ENCODE measurements at regions not wholly inside any gene's neighbourhood (a gene's known extent, or its start where the extent isn't known, plus 50 kb on each side); places are given as distances from the start of the nearest gene placed in this dataset.
"Not testable (repeated sequence)": the region's sequence is repeated elsewhere in the genome, so short reads cannot be mapped to it uniquely, and the experiment has no call there.

DNA sequence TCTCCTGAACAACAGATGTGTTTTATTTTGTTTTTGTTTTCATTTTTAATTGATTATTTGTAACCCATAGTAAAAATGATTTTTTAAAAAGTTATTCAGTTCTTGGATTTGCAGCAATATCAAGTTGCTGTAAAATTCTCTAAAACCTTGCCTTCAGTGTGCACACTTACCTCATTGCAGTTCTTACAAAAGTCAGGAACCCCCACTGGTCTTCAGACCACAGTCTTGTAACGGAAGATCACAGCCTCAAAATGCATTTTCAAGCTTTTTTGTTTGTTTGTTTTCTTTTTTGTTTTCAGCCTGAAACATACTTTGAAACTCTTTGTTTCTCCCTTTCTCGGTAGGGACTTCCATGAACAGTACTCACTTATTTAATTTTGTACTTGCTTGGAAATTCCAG lies 1012.8 kb upstream of the GYPC start:
- DNase-seq: no peak

GRCh38 chr2:125643585-125643984 lies 1012.4 kb upstream of the GYPC start:
- DNase-seq: no peak

- DNase-seq: no peak
These were observed 1011.7 kb upstream of the GYPC start for GRCh38 chr2:125644257-125644656.

- no peak for DNase-seq
These were observed 1003.7 kb upstream of the GYPC start for GRCh38 chr2:125652280-125652679.

GRCh38 chr2:125654226-125654625 lies 1001.7 kb upstream of the GYPC start:
- no peak for DNase-seq

- no peak for DNase-seq
These were observed 999.8 kb upstream of the GYPC start for GRCh38 chr2:125656190-125656589.

GRCh38 chr2:125658583-125658982 lies 997.4 kb upstream of the GYPC start:
- DNase-seq: no peak

DNA sequence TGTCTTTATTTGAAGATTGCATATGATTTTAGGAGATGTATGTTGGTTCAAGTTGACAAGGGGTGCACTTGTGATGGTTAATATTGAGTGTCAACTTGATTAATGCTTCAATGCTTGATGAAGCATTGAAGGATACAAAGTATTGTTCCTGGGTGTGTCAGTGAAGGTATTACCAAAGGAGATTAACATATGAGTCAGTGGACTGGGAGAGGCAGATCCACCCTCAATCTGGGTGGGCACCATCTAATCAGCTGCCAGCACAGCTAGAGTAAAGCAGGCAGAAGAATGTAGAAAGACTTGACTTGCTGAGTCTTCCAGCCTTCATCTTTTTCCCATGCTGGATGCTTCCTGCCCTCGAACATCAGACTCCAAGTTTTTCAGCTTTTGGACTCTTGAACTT lies 995.6 kb upstream of the GYPC start:
- not testable (repeated sequence) for DNase-seq

DNA sequence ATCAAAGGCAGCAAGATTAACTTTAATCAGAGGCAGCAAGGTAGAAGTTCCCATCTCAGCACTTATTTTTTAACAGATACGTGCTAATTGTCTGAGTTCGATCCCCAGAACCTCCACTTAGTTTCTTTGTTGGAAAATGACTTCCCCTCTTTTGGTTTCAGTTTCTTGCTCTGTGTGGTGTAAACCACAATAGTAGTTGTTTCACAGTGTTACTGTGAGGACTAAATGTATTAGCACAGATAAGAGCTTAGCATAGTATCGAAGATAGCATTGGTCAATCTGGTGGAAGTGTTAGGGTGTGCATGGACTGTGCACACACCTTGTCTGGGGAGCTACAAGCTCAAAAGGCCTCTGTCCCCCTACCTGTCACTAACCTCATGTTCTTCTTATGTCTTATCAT lies 988.3 kb upstream of the GYPC start:
- DNase-seq: no peak

DNA sequence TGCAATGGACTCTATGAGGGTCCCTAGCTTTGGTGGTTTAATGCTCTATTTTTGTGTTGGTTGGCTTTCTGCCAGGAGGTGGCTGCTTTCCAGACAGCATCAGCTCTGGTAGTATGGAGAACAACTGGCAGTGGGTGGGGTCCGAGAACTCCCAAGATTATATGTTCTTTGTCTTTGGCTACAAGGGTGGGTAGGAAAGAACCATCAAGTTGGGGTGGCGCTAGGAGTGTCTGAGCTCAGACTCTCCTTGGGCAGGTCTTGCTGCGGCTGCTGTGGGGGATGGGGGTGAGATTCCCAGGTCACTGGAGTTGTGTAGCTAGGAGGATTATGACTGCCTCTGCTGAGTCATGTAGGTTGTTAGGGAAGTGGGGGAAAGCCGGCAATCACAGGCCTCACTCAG lies 976.1 kb upstream of the GYPC start:
- DNase-seq: no peak

- no peak for DNase-seq
These were observed 975.1 kb upstream of the GYPC start for GRCh38 chr2:125680809-125681208.

DNA sequence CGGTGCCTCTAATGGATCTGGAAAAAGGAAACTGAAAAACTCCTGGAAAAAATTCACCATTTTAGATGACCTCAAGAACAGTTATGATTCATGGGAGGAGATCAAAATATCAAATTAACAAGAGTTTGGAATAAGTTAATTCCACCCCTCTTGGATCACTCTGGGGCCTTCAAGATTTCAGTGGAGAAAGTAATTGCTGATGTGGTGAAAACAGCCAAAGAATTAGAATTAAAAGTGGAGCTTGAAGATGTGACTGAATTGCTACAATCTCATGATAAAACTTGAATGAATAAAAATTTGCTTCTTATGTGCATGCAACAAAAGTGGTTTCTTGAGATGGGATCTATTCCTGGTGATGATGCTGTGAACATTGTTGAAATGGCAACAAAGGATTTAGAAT lies 974.4 kb upstream of the GYPC start:
- no peak for DNase-seq

GRCh38 chr2:125681976-125682805 lies 973.8 kb upstream of the GYPC start:
- DNase-seq: no peak

- DNase-seq: no peak
These were observed 971.7 kb upstream of the GYPC start for GRCh38 chr2:125684256-125684655.

GRCh38 chr2:125684932-125685331 lies 971.0 kb upstream of the GYPC start:
- no peak for DNase-seq

DNA sequence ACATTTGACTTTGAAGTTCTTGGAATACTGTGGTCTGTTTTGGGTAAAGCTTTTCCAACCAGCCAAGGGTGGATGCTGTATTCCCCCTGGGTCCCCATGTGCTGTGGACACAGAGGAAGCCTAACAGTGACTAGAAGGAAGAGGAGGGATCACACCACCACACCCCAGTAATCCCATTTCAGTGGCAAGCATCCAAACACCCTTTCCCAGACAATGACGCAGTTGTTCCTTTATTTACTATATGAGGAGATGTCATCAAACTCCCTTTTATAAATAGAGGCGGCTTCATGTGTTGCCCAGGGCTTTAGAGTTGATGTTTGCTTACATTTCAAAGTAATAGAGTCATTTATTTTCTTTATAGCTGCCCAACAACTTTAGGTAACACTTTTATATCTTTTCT lies 959.4 kb upstream of the GYPC start:
- no peak for DNase-seq

DNA sequence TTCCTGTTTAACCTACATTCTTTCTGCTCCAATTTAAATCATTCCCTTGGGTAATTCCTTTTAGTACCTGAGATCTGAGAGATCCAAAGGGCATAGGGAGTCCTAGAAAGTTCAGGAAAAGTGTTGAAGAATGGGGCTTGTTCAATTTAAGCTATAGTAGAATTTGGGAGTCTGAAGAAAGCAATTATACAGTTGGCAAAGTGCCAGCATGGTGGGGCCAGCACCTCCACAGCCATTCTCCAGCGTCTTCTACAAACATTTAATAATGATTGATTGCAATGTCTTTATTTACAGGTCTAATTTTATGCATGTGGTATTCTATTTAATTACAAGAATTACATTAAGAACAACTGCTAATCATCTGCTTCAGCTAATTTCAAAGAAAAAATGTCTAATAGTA lies 957.7 kb upstream of the GYPC start:
- DNase-seq: no peak

DNA sequence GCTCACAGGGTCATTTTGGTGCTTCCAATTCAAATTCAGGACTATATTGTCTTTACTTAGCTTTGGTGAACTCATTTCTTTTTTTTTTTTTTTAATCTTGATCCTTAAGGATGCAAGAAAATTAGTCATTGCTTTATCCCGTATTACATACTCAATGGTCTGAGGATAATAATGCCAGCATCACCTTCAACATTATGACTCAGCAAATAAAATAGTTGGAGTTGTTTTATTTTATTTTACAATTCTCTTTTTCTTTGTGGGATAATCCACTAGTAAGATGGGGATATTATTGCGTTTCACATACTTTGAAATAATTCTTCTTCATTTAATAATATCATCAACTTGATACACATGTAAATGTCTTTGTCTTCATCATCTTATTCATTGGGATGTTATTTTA lies 954.9 kb upstream of the GYPC start:
- no peak for DNase-seq

GRCh38 chr2:125707611-125708010 lies 948.3 kb upstream of the GYPC start:
- no peak for DNase-seq

GRCh38 chr2:125710561-125710960 lies 945.4 kb upstream of the GYPC start:
- no peak for DNase-seq

DNA sequence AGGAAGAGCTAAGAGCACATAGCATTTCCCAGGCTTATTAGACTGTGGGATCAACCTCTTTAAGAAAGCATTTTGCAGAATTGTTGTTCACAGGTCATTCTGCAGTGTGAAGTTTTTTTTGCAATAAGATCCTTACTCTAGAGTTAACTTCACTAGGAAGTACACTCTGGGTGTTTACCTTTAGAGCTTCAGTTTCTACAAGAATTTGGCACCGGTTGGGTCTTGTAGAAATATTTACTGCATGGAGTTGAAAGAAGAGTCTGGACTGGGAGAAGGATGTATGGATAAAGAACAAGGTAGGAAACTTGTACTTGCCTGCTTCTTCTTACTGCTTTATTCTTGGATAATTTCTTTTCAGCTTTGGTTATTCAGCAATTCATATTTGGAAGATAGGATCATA lies 944.9 kb upstream of the GYPC start:
- DNase-seq: no peak

DNA sequence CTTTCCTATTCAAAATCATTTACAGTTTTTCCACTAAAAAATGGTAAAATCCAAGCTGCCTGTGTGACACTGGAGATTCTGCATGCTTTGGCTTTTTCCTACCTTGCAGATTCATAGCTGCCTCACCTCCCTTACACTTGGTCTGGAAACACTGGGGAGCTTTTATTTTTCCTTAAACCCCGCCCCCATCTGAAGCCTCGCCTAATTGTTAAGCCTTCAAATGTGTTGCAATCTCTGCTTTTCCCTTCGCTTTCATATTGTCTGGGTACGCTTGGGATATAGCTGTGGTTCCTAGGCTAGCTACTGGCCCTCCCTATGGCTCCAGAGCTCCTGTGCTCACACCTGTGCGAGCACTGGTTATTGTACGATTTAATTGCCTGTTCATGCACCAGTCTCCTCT lies 942.4 kb upstream of the GYPC start:
- no peak for DNase-seq

DNA sequence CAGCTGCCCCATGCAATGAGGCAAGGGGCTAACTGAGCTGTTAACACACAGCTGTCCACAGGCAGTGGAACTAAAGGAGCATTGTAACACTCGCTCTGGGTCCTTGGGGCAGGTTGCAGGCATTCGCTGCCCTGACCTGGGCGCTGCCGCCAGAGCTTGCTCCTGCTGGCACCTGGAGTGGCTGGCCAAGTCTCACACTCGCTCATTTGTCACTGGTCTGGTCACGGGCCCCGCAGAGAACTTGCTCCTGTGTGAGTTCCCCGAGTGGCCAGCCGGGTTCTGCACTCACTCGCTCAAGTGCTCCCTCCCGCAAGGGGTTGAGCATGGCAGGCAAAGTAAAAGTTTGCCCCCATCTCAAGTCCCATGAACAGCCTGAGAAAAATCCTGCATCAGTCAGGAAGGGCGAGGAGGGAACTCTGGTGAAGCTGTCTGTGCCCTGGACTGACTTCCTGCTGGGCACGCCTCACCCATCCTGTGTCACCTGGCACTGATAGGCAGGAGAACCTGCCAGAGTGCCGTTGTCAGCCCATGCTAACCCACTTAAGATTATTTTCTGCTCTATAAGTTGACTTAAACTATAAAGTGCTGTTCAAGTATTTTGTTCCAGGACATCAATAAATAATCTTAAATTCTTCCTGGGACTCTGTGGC lies 934.8 kb upstream of the GYPC start:
- DNase-seq: no peak

DNA sequence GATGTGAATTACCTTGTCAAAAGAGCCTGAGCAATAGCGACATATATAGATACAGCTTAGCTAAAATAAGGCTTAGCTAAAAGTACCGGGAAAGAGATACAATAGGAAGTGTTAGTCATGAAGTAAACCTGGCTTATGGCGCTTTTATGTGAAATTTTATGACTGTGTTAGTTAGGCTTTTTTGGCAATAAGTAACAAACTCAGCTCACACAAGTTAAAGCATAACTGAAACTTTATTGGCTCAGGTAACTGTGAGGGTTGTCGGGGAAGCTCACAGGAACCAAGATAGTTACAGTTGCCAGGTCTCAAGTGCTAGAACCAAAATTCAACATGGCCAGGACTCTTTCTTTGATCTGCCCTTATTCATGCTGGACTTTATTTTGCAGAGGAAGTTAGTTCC lies 925.0 kb upstream of the GYPC start:
- no peak for DNase-seq

- no peak for DNase-seq
These were observed 919.7 kb upstream of the GYPC start for GRCh38 chr2:125736306-125736705.
